Jurkat, Clone E6-1 (cell line): ENCODE measurements at regions not wholly inside any gene's neighbourhood (a gene's known extent, or its start where the extent isn't known, plus 50 kb on each side); places are given as distances from the start of the nearest gene placed in this dataset.
"Not testable (repeated sequence)": the region's sequence is repeated elsewhere in the genome, so short reads cannot be mapped to it uniquely, and the experiment has no call there.

Experiments used
- DNase-seq: peaks from one replicate; pipeline ENCODE4 v3.0.0-alpha.2; 2011; ENCODE audit warnings: low read depth, low spot score
- H3K4me3 ChIP-seq: 2 replicates; pipeline ENCODE4 v1.5.1; 2011; ENCODE audit warnings: mild to moderate bottlenecking, low read length, control low read depth, moderate library complexity

DNA sequence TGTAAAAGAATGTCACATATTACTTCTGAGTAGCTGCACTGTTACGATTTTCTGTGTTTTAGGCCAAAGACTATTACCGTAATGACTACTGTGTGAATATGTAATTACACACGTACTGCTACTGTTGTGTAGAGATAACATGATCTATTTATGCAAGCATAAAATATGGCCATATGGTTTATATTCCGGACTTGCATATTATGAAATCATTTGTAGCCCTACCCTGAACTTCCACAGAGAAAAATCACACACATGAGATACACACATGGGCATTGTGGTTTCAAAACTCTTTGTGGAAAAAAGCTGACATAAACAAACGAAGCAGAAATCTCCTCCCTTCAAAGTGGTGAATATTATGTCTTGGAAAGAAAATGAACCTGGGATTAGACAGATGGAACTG, 373.0 kb upstream of the ADAMTS5 start:
- no peak overlapping the region for H3K4me3 ChIP-seq
- no peak for DNase-seq

- H3K4me3 ChIP-seq, DNase-seq: not testable (repeated sequence)
Observed at GRCh38 chr21:27338007-27338406, 371.1 kb upstream of the ADAMTS5 start.

GRCh38 chr21:27333096-27333495, 366.2 kb upstream of the ADAMTS5 start:
- no peak for DNase-seq
- no peak overlapping the region for H3K4me3 ChIP-seq

GRCh38 chr21:27329255-27329851, 362.5 kb upstream of the ADAMTS5 start:
- no peak overlapping the region for H3K4me3 ChIP-seq
- no peak for DNase-seq

- no peak overlapping the region for H3K4me3 ChIP-seq
- no peak for DNase-seq
Observed at GRCh38 chr21:27326301-27326700, 359.4 kb upstream of the ADAMTS5 start.

DNA sequence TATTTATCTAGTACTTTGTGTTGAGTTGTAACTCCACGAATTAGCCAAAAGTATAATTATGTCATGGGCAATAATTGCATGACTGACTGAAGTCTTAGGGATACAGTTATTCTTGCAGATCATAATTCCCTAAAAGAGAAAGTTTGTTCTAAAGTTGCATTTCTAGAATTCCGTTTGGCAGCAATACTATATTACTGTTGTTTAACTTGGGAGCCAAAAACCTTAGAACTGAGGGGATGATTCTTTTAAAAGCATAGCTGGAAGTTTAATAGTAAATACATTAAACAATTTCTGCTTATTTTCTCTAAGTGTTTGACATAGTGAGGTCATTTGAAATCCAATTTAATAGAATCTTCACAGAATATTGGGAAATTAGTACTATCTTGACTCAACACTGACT, 356.4 kb upstream of the ADAMTS5 start:
- no peak for DNase-seq
- H3K4me3 ChIP-seq, result no peak overlapping the region

GRCh38 chr21:27321791-27322190, 354.9 kb upstream of the ADAMTS5 start:
- no peak for DNase-seq
- no peak overlapping the region for H3K4me3 ChIP-seq

DNA sequence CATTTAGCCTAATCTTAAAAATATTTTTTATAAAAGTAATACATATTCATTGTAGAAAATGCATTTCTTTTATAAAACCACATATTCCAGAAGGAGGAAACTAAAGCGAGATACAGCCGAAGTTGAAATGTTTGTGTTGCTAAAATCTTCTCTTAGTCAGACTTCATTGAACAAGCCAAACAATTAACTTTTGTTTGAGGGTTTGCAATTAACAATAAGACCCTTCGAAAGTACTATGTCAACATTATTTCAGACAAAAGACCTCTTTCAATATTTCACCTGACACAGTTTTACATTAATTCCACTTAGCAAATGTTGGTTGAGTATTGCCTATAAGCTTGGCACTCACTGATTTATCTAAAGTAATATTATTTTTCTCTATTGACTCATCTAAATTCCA, 354.0 kb upstream of the ADAMTS5 start:
- DNase-seq, result no peak
- H3K4me3 ChIP-seq, result no peak overlapping the region

DNA sequence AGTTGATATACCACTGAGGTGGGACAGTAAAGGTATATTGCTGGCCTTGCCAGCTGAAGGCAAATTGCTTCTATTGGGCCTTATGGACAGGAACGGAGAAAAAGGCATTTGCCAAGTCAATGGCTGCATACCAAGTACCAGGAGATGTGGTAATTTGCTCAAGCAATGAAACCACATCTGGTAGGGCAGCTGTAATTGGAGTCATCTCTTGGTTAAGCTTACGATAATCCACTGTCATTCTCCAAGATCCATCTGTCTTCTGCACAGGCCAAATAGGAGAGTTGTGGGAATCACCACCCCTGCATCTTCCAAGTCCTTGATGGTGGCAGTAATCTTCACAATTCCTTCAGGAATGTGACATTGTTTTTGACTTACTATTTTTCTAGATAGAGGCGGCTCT, 350.7 kb upstream of the ADAMTS5 start:
- DNase-seq, H3K4me3 ChIP-seq: not testable (repeated sequence)

DNA sequence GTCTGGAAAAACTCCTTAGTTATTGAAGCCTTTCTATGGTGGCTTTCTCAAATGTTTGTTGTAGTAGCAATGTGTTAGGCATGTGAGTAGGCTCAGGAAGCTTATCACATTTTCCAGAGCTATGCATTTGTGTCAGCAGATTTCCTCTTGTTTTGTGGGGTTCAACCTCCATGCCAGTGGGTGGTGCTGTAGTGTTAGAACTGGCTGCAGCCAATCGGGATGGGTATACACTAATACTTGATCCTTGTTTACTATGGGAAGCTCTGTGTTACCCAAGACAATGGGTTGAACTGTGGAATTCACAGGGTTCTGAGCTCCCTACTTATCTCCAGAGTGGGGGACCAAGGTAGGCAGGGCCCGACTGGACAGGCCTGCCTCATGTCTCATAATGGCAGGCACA, 348.5 kb upstream of the ADAMTS5 start:
- no peak overlapping the region for H3K4me3 ChIP-seq
- DNase-seq, result no peak

DNA sequence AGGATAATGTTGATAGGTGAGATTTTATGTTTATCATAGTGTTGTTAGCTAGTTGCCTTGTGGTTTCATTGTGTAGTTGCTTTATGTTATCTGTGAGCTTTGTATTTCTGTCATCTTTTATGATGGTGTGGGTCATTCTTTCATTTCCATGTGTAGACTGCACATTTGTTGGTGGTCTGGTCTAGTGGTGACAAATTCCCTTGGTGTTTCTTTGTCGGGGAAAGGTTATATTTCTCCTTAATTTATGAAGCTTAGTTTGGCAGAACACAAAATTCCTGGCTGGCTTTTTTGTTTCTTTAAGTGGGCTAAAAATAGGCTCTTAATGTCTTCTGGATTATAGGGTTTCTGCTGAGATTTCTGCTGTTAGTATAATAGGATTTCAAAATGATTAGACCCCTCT, 347.2 kb upstream of the ADAMTS5 start:
- no peak overlapping the region for H3K4me3 ChIP-seq
- DNase-seq, result no peak

DNA sequence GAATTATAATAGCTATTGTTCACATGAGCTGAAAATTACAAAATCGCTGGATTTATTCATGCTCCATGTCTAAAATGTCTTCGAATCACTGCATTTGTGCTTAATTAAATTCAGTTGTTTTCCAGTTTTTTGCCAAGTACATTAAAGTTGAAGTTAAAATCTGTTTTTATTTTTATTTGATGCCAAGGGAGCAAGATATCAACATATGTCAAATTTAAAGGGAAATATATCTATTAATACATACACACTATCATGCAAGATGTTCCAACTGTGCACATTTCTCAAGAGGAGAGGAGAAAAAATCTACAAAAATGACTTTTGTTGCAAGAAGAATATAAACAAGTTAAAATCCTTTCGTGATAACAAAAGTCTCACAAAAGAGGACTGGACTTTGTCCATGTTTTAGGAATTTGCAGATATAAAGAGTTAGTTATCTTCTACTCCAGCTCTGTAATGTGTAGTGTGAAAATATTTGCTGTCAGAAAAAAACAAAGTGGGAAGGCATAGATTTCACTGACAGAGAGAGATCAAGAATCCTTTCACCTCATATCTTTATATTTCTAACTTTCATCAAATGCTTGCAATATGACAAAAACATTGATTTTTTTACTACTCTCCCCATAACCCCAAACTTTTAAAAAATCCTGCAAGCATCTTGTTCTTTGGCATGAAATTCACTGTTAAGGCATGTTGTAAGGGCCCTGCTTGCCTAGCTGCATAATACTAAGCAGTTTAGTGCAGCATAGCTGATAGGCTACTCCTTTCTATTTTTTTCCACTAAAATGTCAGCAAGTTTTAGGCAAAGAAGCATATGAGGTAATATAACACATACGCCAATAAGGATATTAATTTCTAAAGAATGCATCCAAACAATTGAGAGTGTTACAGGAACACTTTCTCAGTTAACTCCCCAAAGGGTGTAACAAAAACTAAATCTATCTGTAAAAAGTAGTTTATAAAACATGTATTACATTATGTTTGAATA, 340.2 kb upstream of the ADAMTS5 start:
- no peak for DNase-seq
- no peak overlapping the region for H3K4me3 ChIP-seq

- H3K4me3 ChIP-seq, result no peak overlapping the region
- DNase-seq, result no peak
Observed at GRCh38 chr21:27306206-27306605, 339.3 kb upstream of the ADAMTS5 start.

- no peak for DNase-seq
- no peak overlapping the region for H3K4me3 ChIP-seq
Observed at GRCh38 chr21:27301220-27301619, 334.3 kb upstream of the ADAMTS5 start.

GRCh38 chr21:27300770-27301169, 333.9 kb upstream of the ADAMTS5 start:
- no peak overlapping the region for H3K4me3 ChIP-seq
- DNase-seq, result no peak

GRCh38 chr21:27298465-27298864, 331.6 kb upstream of the ADAMTS5 start:
- DNase-seq, result no peak
- H3K4me3 ChIP-seq, result no peak overlapping the region

DNA sequence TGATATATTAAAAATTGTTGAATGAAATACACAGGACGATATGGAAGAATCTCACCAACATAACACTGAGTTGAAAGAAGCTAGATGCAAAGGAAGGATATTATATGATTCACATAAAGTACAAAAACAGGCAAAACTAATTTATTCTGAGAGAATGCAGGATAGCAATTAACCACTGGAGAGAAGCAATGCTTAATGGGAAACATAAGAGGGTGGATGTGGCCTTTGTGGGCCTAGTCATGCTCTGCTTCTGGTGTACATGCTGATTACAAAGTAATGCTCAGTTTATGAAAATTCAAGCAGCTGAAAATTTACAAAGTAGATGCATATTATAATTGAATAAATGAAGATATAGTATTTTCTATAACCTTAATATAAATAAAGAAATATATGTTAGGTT, 326.4 kb upstream of the ADAMTS5 start:
- DNase-seq, result no peak
- H3K4me3 ChIP-seq, result no peak overlapping the region

- H3K4me3 ChIP-seq, result no peak overlapping the region
- DNase-seq, result no peak
Observed at GRCh38 chr21:27292783-27293182, 325.9 kb upstream of the ADAMTS5 start.

GRCh38 chr21:27292229-27292628, 325.3 kb upstream of the ADAMTS5 start:
- DNase-seq, result no peak

GRCh38 chr21:27291006-27291405, 324.1 kb upstream of the ADAMTS5 start:
- H3K4me3 ChIP-seq, result no peak overlapping the region
- no peak for DNase-seq

More at GRCh38 chr21:27292229-27292628, 325.3 kb upstream of the ADAMTS5 start:
- H3K4me3 ChIP-seq, result no peak overlapping the region

DNA sequence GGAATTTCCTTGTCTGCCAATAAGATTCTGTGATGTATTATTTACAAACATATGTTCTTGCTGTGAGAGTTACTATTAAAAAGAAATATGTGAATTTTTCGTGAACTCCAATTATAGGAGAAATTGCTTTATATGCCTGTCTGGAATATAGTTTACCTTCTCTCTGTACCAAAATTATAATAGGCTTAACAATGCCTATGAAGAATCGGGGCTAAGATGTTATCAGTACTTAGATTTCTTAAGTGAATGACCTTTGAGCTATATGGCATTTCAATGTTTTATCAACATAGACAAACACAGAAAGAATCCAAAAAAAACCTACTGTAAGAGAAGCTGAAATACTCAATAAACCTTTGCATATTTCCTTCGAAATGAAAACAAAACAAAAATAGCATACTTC, 323.1 kb upstream of the ADAMTS5 start:
- no peak for DNase-seq
- no peak overlapping the region for H3K4me3 ChIP-seq
